DMS153 treated with DMSO at 0.1 percent for 48 hours (cell line): ENCODE measurements at regions not wholly inside any gene's neighbourhood (a gene's known extent, or its start where the extent isn't known, plus 50 kb on each side); places are given as distances from the start of the nearest gene placed in this dataset.
A peak's percentile ranks its signal among the peaks of the same experiment; 100 is the strongest.
"Not testable (repeated sequence)": the region's sequence is repeated elsewhere in the genome, so short reads cannot be mapped to it uniquely, and the experiment has no call there.

Source experiments
- DNase-seq: peaks from one replicate; lab custom pipeline; 2025; ENCODE audit not compliant: unreplicated experiment; lab: John Stamatoyannopoulos, UW

GRCh38 chr10:94124147-94124546 is 130.4 kb downstream of the PLCE1 start:
- DNase-seq, result not testable (repeated sequence)

- not testable (repeated sequence) for DNase-seq
Measured at GRCh38 chr10:94125268-94125667, 131.5 kb downstream of the PLCE1 start.

- DNase-seq, result no peak
Measured at GRCh38 chr10:94125856-94126255, 132.1 kb downstream of the PLCE1 start.

DNA sequence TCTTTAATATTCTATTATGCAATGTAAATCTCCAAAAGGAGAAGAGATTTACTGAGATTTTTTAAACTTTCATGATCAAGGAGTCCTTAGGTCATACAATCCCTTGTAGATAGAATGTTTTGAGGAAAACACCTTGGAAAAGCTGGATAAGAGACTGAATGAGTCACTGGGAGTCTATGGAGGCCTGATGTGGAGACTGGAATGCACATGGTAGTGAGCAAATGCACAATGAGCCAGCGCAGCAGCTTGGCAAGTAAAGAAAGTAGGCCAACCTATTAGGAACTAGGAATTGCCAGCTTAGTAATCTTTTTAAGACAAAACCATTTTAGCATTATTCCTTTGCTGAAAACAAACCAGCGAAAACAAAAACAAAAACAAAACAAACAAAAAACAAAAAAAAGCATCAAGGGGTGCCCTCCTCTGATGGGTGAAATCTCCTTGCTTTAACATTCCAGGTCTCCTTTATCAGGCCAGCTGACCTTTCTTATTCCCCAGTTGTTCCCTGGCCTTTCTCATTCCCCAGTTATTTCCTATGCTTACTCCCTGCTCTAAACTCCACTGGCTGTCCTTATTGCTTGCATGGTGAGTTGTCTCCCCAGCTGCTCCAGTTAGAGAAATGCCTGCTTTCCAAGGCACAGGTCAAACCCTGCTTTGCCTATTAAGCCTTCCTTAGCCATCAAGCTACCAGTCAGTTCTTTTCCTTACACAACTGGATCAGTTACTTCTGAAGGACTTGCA is 135.8 kb downstream of the PLCE1 start:
- DNase-seq, result no peak

GRCh38 chr10:94131885-94132284 is 138.2 kb downstream of the PLCE1 start:
- DNase-seq, result no peak

GRCh38 chr10:94133239-94133638 is 139.5 kb downstream of the PLCE1 start:
- no peak for DNase-seq

- DNase-seq, result no peak
Measured at GRCh38 chr10:94137747-94138146, 144.0 kb downstream of the PLCE1 start.

GRCh38 chr10:94138391-94138790 is 144.7 kb downstream of the PLCE1 start:
- DNase-seq, result no peak

DNA sequence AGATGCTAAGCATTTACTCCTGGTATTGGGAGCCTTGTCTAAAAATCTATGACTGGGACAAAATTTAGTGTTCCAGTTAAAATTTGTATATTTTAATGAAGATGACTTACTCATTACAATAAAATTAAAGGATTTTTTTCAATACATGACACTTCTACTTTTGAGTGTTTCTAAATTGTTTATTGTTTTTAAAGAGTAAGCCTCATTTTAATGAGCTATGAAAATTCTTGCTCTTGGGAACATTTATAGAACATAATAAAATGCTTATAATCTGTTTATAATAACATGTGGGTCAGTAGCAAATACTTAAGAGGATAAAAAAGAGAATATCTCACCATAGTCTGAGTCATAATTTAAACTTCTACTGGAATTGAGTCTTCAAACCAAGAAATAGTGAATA is 149.5 kb downstream of the PLCE1 start:
- DNase-seq, result no peak

GRCh38 chr10:94146313-94146712 is 152.6 kb downstream of the PLCE1 start:
- no peak for DNase-seq

DNA sequence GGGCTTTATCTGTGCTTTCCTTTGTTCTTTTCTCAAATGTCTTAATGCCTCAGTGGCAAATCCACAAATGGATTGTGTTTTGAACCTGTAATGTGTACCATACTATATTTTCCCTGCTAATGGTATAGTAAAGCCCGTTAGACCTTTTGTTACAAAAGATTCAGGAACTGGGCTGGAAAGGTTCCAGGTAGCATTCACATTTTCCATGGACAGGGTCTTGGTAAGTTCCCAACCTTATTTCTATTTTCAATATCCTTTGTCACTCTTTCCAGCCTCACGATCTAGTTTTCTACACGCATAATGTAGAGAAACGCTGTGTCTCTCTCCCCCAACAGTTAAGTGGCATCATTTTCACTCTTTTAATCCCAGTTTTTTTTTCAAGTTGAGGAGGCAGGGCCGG is 153.0 kb downstream of the PLCE1 start:
- no peak for DNase-seq

GRCh38 chr10:94149702-94150101 is 156.0 kb downstream of the PLCE1 start:
- no peak for DNase-seq

DNA sequence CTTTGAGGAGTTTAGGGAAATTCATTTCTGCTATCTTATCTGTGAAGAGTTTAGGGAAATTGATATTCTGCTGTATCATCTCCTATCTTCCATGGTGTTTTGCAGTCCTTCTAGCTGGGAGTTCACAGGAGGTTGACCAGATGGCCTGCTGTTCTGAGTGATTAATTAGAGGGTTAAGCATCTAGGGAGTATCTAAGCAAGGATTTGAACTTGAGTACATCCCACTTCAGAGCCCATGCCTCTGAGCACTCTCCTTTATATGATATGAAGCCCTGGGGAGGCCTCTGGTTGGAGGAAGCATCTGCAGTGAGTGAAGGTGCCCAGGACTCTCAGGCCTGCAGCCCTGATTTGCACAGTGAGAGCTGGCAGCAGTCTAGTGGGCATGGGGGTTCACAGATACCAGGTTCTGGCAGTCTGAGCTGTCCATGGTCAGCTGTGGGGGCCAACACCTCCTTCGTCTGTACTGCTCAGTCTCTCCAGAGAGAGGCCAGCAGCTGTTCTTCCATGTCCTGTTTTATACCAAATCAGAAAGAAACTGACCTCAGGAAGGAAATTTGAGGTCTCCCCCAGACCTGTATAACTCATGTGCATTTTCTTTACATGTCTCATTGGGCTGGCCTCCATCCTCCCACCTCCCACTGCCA is 156.9 kb downstream of the PLCE1 start:
- no peak for DNase-seq

DNA sequence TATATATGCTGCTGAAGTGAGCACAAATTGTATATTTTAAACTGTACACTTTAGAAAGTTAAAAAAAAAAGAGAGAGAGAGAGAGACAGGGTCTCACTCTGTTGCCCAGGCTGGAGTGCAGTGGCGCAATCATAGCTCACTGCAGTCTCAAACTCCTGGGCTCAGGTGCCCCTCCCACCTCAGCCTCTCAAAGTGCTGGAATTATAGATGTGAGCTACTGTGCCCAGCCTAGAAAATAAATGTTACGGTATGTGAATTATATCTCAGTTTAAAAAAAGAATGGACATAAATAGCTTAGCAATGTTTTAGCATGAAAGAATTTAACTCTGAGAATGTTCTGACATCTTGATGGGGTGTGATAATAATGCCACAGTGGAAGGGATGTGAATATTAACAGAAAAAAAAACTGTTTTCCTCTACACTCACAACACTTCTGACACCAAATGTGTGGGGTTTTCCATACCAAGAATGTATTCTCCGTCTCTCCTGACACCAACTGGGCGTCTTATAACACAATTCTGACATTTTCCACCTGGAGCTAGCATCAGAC is 162.1 kb downstream of the PLCE1 start:
- no peak for DNase-seq

GRCh38 chr10:94156453-94156852 is 162.7 kb downstream of the PLCE1 start:
- DNase-seq, result no peak

DNA sequence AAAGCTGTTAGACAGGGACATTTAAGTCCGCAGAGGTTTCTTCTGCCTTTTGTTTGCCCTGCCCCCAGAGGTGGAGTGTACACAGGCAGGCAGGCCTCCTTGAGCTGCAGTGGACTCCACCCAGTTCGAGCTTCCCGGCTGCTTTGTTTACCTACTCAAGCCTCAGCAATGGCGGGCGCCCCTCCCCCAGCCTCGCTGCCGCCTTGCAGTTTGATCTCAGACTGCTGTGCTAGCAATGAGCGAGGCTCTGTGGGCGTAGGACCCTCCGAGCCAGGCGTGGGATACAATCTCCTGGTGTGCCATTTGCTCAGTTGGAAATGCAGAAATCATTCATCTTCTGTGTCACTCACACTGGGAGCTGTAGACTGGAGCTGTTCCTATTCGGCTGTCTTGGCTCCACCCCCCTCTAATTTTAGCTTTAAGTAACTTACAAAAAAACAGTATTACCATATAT is 171.5 kb downstream of the PLCE1 start:
- peak; percentile 20 for DNase-seq

GRCh38 chr10:94172332-94172731 is 178.6 kb downstream of the PLCE1 start:
- no peak for DNase-seq

DNA sequence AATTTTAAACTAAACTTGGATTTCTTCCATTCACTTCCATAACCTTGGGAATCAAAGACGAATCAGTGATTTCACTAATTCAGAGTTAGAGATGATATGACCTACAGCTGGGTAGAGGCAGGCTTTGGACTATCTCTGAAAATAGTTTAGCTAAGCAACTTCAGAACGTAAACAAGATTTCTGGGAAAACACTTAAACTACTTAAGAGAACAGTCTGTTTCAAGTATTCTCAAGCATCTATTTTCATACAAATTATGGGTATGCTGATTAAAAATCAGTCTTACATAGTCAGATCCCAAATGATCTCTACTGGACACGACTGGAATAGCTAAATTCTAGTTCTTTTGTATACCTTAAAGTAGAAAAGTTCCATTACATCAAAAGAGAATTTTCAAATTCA is 179.9 kb downstream of the PLCE1 start:
- DNase-seq, result no peak

DNA sequence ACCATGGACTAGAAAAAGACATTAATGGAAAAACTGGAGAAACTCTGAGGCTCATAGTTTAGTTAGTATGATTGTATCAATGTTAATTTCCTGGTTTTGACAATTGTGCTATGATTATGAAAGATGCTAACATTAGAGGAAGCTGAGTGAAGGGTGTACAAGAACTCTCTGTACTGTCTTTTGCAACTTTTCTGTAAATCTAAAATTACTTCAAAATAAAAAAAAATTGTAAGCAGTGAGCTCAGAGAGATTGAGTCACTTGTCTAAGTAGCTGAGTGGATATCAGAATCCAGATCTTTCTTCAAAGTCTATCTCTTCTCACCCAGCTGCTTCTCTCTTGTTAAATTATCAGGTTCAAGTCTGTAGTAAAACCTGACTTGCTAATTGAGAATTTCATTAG is 181.1 kb downstream of the PLCE1 start:
- DNase-seq, result no peak

DNA sequence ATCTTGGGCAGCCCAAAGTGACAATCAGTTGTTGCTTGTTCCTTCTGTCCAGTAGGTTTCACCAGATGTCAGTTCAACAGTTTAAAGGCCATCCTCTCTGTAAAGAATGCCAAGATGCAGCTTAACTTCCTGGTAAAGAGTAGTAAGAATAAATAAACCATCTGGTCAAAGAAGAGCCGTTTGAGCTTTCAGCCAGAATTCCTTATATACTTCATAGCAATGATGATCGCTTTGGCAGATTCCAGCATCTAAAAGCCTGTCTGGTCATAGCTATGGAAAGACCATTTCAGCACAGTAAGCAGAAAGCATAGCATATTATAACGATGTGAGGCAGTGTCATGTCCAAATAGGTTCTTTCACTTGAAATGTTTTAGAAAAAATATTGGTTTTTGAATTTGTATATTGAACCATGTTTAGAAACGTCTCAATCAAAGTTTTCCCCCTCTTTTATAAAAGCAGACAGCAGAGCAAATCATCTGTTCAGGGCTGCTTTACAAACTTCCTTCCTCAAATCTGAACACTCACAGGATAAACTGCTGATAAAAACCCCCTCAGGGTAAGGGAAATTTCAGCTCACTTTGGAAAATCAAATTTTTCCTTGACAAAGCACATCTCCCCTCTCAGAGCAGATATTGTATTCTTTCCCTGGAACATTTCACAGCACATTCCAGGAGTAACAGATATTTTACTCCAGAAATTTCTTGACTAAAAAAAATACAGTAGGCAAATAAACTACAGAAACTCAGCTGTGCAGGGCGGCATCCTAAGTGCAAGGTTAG is 184.1 kb downstream of the NOC3L start:
- no peak for DNase-seq

DNA sequence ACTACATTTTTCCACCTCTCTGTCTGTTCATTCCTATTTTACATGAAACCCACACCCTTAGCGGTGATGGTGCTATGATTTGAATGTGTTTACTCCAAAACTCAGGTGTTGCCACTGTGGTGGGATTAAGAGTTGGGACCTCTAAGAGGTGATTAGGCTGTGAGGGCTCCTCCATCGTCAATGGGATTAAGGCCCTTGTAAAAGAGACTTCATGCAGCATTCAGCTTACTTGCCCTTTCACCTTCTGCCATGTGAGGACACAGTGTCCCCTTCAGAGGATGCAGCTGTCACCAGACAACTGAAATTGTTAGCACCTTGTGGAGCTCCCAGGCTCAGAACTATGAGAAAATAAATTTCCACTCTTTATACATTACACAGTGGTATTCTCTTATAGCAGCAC is 182.2 kb downstream of the NOC3L start:
- DNase-seq, result no peak
